GM19467 (cell line): ENCODE measurements at regions not wholly inside any gene's neighbourhood (a gene's known extent, or its start where the extent isn't known, plus 50 kb on each side); places are given as distances from the start of the nearest gene placed in this dataset.
"Not testable (repeated sequence)": the region's sequence is repeated elsewhere in the genome, so short reads cannot be mapped to it uniquely, and the experiment has no call there.

Experiments
- ATAC-seq: cut with Tn5 transposase; IDR thresholded peaks from one replicate; pipeline ENCODE4 v1.9.1; 2021; ENCODE audit warnings: mild to moderate bottlenecking, moderate library complexity; ENCODE audit not compliant: unreplicated experiment

- peak; percentile 70 for ATAC-seq
Measured at GRCh38 chr21:8194042-8194441, 2327.3 kb upstream of the TPTE start.

GRCh38 chr21:8197377-8198027 lies 2323.9 kb upstream of the TPTE start:
- peak; percentile 42 for ATAC-seq

- not testable (repeated sequence) for ATAC-seq
Measured at GRCh38 chr21:8205094-8205891, 2316.1 kb upstream of the TPTE start.

GRCh38 chr21:8205892-8206188 lies 2315.5 kb upstream of the TPTE start:
- ATAC-seq = not testable (repeated sequence)

- ATAC-seq = not testable (repeated sequence)
Measured at GRCh38 chr21:8212986-8213550, 2308.3 kb upstream of the TPTE start.

GRCh38 chr21:8214539-8214938 lies 2306.8 kb upstream of the TPTE start:
- ATAC-seq = not testable (repeated sequence)

- not testable (repeated sequence) for ATAC-seq
Measured at GRCh38 chr21:8229366-8230150, 2291.8 kb upstream of the TPTE start.

- ATAC-seq = not testable (repeated sequence)
Measured at GRCh38 chr21:8231252-8231651, 2290.1 kb upstream of the TPTE start.

- ATAC-seq = not testable (repeated sequence)
Measured at GRCh38 chr21:8233000-8233399, 2288.4 kb upstream of the TPTE start.

- not testable (repeated sequence) for ATAC-seq
Measured at GRCh38 chr21:8234059-8234458, 2287.3 kb upstream of the TPTE start.

- peak; percentile 44 for ATAC-seq
Measured at GRCh38 chr21:8244723-8245641, 2276.4 kb upstream of the TPTE start.

GRCh38 chr21:8245642-8246402 lies 2275.6 kb upstream of the TPTE start:
- peak; percentile 72 for ATAC-seq

- not testable (repeated sequence) for ATAC-seq
Measured at GRCh38 chr21:8251701-8252100, 2269.7 kb upstream of the TPTE start.

GRCh38 chr21:8255094-8255493 lies 2266.3 kb upstream of the TPTE start:
- not testable (repeated sequence) for ATAC-seq

GRCh38 chr21:8257083-8257799 lies 2264.1 kb upstream of the TPTE start:
- not testable (repeated sequence) for ATAC-seq

GRCh38 chr21:8260065-8260627 lies 2261.2 kb upstream of the TPTE start:
- not testable (repeated sequence) for ATAC-seq
